H1 (cell line): ENCODE measurements at regions not wholly inside any gene's neighbourhood (a gene's known extent, or its start where the extent isn't known, plus 50 kb on each side); places are given as distances from the start of the nearest gene placed in this dataset.
"Not testable (repeated sequence)": the region's sequence is repeated elsewhere in the genome, so short reads cannot be mapped to it uniquely, and the experiment has no call there.

Experiments used
- CTCF ChIP-seq, 3 experiments: IDR thresholded peaks; 1 replicate in 2 of 3; 2 replicates in 1 of 3; pipeline versions ENCODE4 v1.5.1 to v1.6.1; 2011; ENCODE audit warnings: low read length in 3 of 3, mild to moderate bottlenecking in 3 of 3, inconsistent platforms in 2 of 3, low read depth in 1 of 3, moderate library complexity in 1 of 3; ENCODE audit not compliant: insufficient read depth in 1 of 3; ENCODE audit errors: control extremely low read depth in 1 of 3
- EP300 ChIP-seq, 2 experiments: IDR thresholded peaks; 1 replicate in 1 of 2; 2 replicates in 1 of 2; pipeline ENCODE4 v1.6.1; 2011 to 2012; ENCODE audit warnings: low read depth in 2 of 2, low read length in 2 of 2, mild to moderate bottlenecking in 2 of 2, borderline replicate concordance in 1 of 2, inconsistent platforms in 1 of 2, moderate library complexity in 1 of 2
- JUN ChIP-seq: IDR thresholded peaks from 2 replicates; pipeline ENCODE4 v1.6.1; 2011; ENCODE audit warnings: low read depth, mild to moderate bottlenecking, improper control_type of control experiment, low read length
- MAX ChIP-seq: IDR thresholded peaks from 2 replicates; pipeline ENCODE4 v1.6.1; 2012; ENCODE audit warnings: inconsistent platforms
- POLR2A ChIP-seq, 2 experiments: IDR thresholded peaks; 1 replicate in 1 of 2; 2 replicates in 1 of 2; pipeline ENCODE4 v1.6.1; 2011; ENCODE audit warnings: low read depth in 2 of 2, low read length in 2 of 2, mild to moderate bottlenecking in 2 of 2; ENCODE audit errors: control extremely low read depth in 1 of 2
- RAD21 ChIP-seq, 2 experiments: IDR thresholded peaks in 1 of 2; conservative IDR thresholded peaks in 1 of 2; 2 replicates each; pipeline ENCODE4 v1.6.1; 2011; ENCODE audit warnings: low read depth in 2 of 2, low read length in 2 of 2, improper control_type of control experiment in 1 of 2, inconsistent platforms in 1 of 2, mild to moderate bottlenecking in 1 of 2, moderate library complexity in 1 of 2
- SIN3A ChIP-seq, 2 experiments: IDR thresholded peaks in 1 of 2; conservative IDR thresholded peaks in 1 of 2; 2 replicates each; pipeline ENCODE4 v1.6.1; 2011 to 2012; ENCODE audit warnings: low read length in 2 of 2, improper control_type of control experiment in 1 of 2, low read depth in 1 of 2, mild to moderate bottlenecking in 1 of 2
- TBP ChIP-seq: IDR thresholded peaks from 2 replicates; pipeline ENCODE4 v1.6.1; 2011; ENCODE audit warnings: low read depth, low read length, improper control_type of control experiment
- USF2 ChIP-seq: IDR thresholded peaks from 2 replicates; pipeline ENCODE4 v1.6.1; 2011; ENCODE audit warnings: low read length, improper control_type of control experiment

GRCh38 chr13:111678120-111678882 is 357.9 kb downstream of the TEX29 start:
- TF ChIP-seq POLR2A (IDR thresholded peaks at IDR 0.05; ENCODE audit: control extremely low read depth in 1 of 2, low read depth in 2 of 2, low read length in 2 of 2); CTCF (IDR thresholded peaks at IDR 0.05; ENCODE audit: control extremely low read depth in 1 of 3, insufficient read depth in 1 of 3, low read depth in 1 of 3, low read length in 3 of 3); EP300 (IDR thresholded peaks at IDR 0.05; ENCODE audit: borderline replicate concordance in 1 of 2, low read depth in 2 of 2, low read length in 2 of 2); MAX; RAD21 (IDR thresholded peaks at IDR 0.05 in 1 of 2, conservative IDR thresholded peaks at IDR 0.05 in 1 of 2; ENCODE audit: low read depth in 2 of 2, low read length in 2 of 2); USF2; SIN3A (conservative IDR thresholded peaks at IDR 0.05 in 1 of 2, IDR thresholded peaks at IDR 0.05 in 1 of 2; ENCODE audit: low read depth in 1 of 2, low read length in 2 of 2); TBP; JUN: not testable (repeated sequence)
